ENCODE measurements at regions not wholly inside any gene's neighbourhood (a gene's known extent, or its start where the extent isn't known, plus 50 kb on each side); places are given as distances from the start of the nearest gene placed in this dataset.

DNA sequence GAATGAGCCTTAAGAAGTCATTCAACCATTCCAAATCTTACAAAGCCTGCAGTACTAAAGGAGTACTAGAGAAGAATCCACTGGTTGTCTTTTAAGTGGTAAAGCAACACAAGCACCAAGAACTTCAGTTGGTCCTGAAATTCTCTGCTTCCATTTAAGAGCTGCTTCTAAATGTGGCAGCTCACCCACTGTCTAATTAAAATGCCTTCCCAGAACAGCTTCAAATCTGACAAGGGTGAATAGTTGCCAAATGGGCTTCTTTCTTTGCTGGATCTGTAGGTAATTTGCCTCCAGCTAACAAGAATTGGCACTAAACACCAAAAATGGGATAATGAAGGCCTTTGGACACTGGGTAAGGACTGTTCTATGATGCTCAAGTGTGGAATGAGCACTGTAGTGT is 72.2 kb upstream of the NAP1L1 start:
- no peak overlapping the region for H3K27ac ChIP-seq (ENCODE audit: low read depth in 2 of 2, low read length in 2 of 2)
- H3K27me3 ChIP-seq (ENCODE audit: control insufficient read depth in 2 of 2, insufficient read depth in 2 of 2, low read length in 2 of 2), result peaks cover 0 to 3% of the 10 kb centered on the region in 2 donors
- no peaks in the 10 kb centered on the region for H3K4me1 ChIP-seq (ENCODE audit: control insufficient read depth in 2 of 2, insufficient read depth in 2 of 2, low read length in 2 of 2)
- no peak overlapping the region for H3K9ac ChIP-seq (ENCODE audit: low read depth in 1 of 2, low read length in 2 of 2)
- H3K9me3 ChIP-seq (ENCODE audit: control insufficient read depth in 2 of 2, low read length in 2 of 2), result no peaks in the 10 kb centered on the region
- no peaks in the 10 kb centered on the region for H3K36me3 ChIP-seq (ENCODE audit: control insufficient read depth in 2 of 2, insufficient read depth in 2 of 2, low read length in 2 of 2)
- no peak overlapping the region for H3K4me3 ChIP-seq (ENCODE audit: low read length in 2 of 2)

DNA sequence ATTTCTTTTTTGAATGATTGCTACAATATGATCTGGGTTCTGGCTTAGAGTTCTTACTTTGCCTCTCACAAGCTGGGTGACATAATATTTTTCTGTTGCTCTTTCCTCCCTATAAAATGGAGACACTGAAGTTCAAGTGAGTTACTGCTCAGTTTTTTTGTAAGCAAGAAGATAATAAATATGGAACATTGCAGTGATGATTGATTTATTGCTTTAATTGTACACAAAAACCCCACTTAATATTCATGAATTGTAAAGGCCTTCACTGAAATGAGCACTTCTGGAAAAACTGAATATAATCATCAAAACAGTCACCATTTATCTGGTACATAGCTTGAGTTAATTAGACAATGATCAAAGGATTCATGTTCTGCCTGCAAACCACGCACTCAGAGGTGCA is 71.8 kb upstream of the NAP1L1 start:
- H3K36me3 ChIP-seq (ENCODE audit: control insufficient read depth in 2 of 2, insufficient read depth in 2 of 2, low read length in 2 of 2), result no peaks in the 10 kb centered on the region
- H3K9me3 ChIP-seq (ENCODE audit: control insufficient read depth in 2 of 2, low read length in 2 of 2), result no peaks in the 10 kb centered on the region
- no peak overlapping the region for H3K4me3 ChIP-seq (ENCODE audit: low read length in 2 of 2)
- no peak overlapping the region for H3K27ac ChIP-seq (ENCODE audit: low read depth in 2 of 2, low read length in 2 of 2)
- peaks cover 0 to 3% of the 10 kb centered on the region in 2 donors for H3K27me3 ChIP-seq (ENCODE audit: control insufficient read depth in 2 of 2, insufficient read depth in 2 of 2, low read length in 2 of 2)
- H3K4me1 ChIP-seq (ENCODE audit: control insufficient read depth in 2 of 2, insufficient read depth in 2 of 2, low read length in 2 of 2), result no peaks in the 10 kb centered on the region
- no peak overlapping the region for H3K9ac ChIP-seq (ENCODE audit: low read depth in 1 of 2, low read length in 2 of 2)

DNA sequence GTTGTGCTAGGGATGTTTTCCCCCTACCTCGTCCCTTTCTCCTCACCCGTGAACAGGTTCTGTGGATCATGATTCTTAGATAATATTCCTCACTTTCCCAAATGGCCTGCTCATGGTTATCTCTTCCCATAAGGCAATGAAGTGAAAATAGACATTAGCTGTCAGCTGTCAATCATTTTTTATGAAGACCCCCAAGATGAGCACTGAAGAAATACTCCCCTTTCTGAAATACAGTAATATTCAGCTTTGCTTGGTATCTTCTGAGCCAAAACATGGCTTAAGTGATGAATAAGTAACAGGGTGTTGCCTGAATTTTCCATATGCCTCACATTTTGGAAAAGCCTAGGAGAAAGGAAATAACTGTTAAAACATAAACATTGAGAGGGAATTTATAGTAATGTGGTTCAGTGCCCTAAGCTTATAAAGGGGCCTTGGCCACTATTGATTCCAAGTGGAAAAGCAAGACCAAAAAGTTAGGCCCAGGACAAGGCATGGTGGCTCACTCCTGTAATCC is 70.7 kb upstream of the NAP1L1 start:
- no peak overlapping the region for H3K9ac ChIP-seq (ENCODE audit: low read depth in 1 of 2, low read length in 2 of 2)

DNA sequence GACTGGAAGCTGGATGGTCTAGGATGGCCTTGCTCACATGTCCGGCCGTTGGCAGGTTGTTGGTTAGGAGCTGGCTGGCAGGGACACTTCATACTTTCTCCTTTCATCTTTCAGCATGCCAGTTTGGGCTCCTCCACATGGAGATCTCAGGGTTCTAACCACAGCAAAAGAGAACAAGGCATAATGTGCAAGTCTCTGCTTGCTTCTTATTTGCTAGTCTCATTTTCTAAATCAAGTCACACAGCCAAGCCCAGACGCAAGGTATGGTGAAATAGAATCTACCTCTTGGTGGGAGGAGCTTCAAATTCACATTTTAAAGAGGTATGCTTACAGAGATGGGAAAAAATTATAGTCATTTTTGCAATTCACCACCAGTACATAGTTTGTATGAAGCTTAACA is 69.1 kb upstream of the NAP1L1 start:
- H3K9ac ChIP-seq (ENCODE audit: low read depth in 1 of 2, low read length in 2 of 2), result no peak overlapping the region
- H3K9me3 ChIP-seq (ENCODE audit: control insufficient read depth in 2 of 2, low read length in 2 of 2), result no peaks in the 10 kb centered on the region
- H3K27ac ChIP-seq (ENCODE audit: low read depth in 2 of 2, low read length in 2 of 2), result no peak overlapping the region
- no peaks in the 10 kb centered on the region for H3K4me1 ChIP-seq (ENCODE audit: control insufficient read depth in 2 of 2, insufficient read depth in 2 of 2, low read length in 2 of 2)
- H3K4me3 ChIP-seq (ENCODE audit: low read length in 2 of 2), result no peak overlapping the region
- peaks cover 0 to 7% of the 10 kb centered on the region in 2 donors for H3K27me3 ChIP-seq (ENCODE audit: control insufficient read depth in 2 of 2, insufficient read depth in 2 of 2, low read length in 2 of 2)
- H3K36me3 ChIP-seq (ENCODE audit: control insufficient read depth in 2 of 2, insufficient read depth in 2 of 2, low read length in 2 of 2), result no peaks in the 10 kb centered on the region

More for the DNA sequence above, 70.7 kb upstream of the NAP1L1 start:
- peaks cover 0 to 3% of the 10 kb centered on the region in 2 donors for H3K27me3 ChIP-seq (ENCODE audit: control insufficient read depth in 2 of 2, insufficient read depth in 2 of 2, low read length in 2 of 2)
- H3K4me1 ChIP-seq (ENCODE audit: control insufficient read depth in 2 of 2, insufficient read depth in 2 of 2, low read length in 2 of 2), result no peaks in the 10 kb centered on the region
- no peaks in the 10 kb centered on the region for H3K9me3 ChIP-seq (ENCODE audit: control insufficient read depth in 2 of 2, low read length in 2 of 2)
- no peak overlapping the region for H3K4me3 ChIP-seq (ENCODE audit: low read length in 2 of 2)
- no peaks in the 10 kb centered on the region for H3K36me3 ChIP-seq (ENCODE audit: control insufficient read depth in 2 of 2, insufficient read depth in 2 of 2, low read length in 2 of 2)
- no peak overlapping the region for H3K27ac ChIP-seq (ENCODE audit: low read depth in 2 of 2, low read length in 2 of 2)

DNA sequence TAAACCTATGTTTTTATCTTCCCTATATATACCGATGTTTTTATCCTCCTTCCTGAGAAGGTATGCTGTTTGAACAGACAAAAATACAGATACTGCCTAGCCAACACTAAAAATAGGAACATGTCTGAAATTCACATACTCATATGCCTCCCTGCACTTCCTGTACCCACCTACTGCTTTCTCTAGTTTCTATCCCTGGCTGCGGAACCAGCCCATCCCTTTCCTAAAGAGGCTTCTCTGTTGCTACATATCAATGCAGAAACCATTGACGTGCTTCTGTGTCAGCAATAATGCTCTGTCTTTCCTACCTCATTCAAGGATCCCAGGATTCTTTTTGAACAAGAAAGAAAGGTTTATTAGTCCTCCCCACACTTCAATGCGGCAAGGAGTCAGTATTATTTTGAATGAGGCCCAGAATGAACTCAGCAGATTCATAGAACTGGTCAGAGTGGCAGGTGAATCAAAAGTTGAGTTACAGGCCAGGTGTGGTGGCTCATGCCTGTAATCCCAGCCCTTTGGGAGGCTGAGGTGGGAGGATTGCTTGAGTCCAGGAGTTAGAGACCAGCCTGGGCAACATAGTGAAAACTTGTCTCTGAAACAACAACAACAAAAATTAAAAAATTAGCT is 67.8 kb upstream of the NAP1L1 start:
- Histone ChIP-seq H3K4me3 (ENCODE audit: low read length in 2 of 2) (no peak overlapping the region), H3K36me3 (ENCODE audit: control insufficient read depth in 2 of 2, insufficient read depth in 2 of 2, low read length in 2 of 2) (no peaks in the 10 kb centered on the region), H3K9ac (ENCODE audit: low read depth in 1 of 2, low read length in 2 of 2) (no peak overlapping the region), H3K27me3 (ENCODE audit: control insufficient read depth in 2 of 2, insufficient read depth in 2 of 2, low read length in 2 of 2) (peaks cover 0 to 7% of the 10 kb centered on the region in 2 donors), H3K27ac (ENCODE audit: low read depth in 2 of 2, low read length in 2 of 2) (no peak overlapping the region), H3K9me3 (ENCODE audit: control insufficient read depth in 2 of 2, low read length in 2 of 2) (no peaks in the 10 kb centered on the region), H3K4me1 (ENCODE audit: control insufficient read depth in 2 of 2, insufficient read depth in 2 of 2, low read length in 2 of 2) (no peaks in the 10 kb centered on the region)

DNA sequence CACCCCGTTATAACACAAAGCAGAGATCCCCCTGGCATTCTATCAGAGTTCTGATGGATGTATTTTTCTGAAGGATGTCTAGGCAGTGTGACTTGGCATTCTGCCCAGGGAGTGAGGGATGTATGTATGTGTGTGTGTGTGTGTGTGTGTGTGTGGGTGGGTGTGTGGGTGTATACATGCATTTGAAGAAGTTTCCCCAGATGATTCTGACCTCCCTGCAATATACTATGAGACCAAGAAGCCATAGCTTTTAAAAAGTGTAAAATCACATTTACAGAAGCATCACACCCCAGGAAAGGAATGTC is 59.7 kb upstream of the NAP1L1 start:
- Histone ChIP-seq H3K27ac (ENCODE audit: low read depth in 2 of 2, low read length in 2 of 2) (no peak overlapping the region), H3K9me3 (ENCODE audit: control insufficient read depth in 2 of 2, low read length in 2 of 2) (no peaks in the 10 kb centered on the region), H3K27me3 (ENCODE audit: control insufficient read depth in 2 of 2, insufficient read depth in 2 of 2, low read length in 2 of 2) (peaks cover 0 to 3% of the 10 kb centered on the region in 2 donors), H3K36me3 (ENCODE audit: control insufficient read depth in 2 of 2, insufficient read depth in 2 of 2, low read length in 2 of 2) (no peaks in the 10 kb centered on the region), H3K4me3 (ENCODE audit: low read length in 2 of 2) (no peak overlapping the region), H3K4me1 (ENCODE audit: control insufficient read depth in 2 of 2, insufficient read depth in 2 of 2, low read length in 2 of 2) (no peaks in the 10 kb centered on the region), H3K9ac (ENCODE audit: low read depth in 1 of 2, low read length in 2 of 2) (no peak overlapping the region)

DNA sequence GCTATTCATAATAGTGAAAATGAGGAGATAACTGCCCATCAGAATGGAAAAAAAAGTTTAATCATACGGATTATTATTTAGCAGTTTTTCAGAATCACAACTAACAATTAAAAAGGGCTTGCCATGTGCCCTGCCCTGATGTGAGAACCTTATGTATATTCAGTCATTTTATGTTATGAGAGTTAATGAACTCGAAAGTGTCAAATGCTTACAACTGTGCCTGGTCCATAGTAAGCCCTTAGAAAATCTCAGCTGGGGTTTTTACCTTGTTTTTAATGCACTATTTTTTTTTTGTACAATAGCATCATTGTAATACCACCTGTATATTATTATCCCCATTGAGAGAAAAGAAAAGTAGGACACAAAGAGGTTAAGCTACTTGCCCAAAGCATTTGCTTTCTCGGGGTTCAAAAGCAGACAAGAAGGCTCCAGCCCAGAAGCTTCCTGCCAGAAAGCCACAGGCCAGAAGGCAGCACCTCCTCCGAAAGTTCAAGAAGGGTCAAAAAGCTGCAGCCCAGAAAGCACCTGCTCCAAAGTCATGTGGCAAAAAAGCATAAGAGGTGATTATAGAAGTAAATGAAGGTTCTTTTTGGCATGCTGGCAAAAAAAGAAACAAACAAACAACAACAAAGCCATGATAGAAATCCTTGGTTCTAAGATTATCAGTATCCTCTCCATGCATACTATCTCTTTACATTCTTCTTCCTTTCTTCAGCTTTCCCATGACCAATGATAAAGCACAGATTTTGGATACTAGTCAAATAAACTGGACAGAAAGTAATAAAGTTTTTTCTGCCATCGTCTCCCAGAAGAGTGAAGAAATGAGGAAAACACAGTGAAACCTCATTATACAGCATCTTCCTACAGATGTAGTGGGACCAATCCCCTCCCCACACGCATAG is 59.1 kb upstream of the NAP1L1 start:
- no peak overlapping the region for H3K27ac ChIP-seq (ENCODE audit: low read depth in 2 of 2, low read length in 2 of 2)
- no peak overlapping the region for H3K4me3 ChIP-seq (ENCODE audit: low read length in 2 of 2)
- H3K27me3 ChIP-seq (ENCODE audit: control insufficient read depth in 2 of 2, insufficient read depth in 2 of 2, low read length in 2 of 2), result no peaks in the 10 kb centered on the region
- no peaks in the 10 kb centered on the region for H3K36me3 ChIP-seq (ENCODE audit: control insufficient read depth in 2 of 2, insufficient read depth in 2 of 2, low read length in 2 of 2)
- H3K4me1 ChIP-seq (ENCODE audit: control insufficient read depth in 2 of 2, insufficient read depth in 2 of 2, low read length in 2 of 2), result no peaks in the 10 kb centered on the region
- no peak overlapping the region for H3K9ac ChIP-seq (ENCODE audit: low read depth in 1 of 2, low read length in 2 of 2)
- H3K9me3 ChIP-seq (ENCODE audit: control insufficient read depth in 2 of 2, low read length in 2 of 2), result no peaks in the 10 kb centered on the region

DNA sequence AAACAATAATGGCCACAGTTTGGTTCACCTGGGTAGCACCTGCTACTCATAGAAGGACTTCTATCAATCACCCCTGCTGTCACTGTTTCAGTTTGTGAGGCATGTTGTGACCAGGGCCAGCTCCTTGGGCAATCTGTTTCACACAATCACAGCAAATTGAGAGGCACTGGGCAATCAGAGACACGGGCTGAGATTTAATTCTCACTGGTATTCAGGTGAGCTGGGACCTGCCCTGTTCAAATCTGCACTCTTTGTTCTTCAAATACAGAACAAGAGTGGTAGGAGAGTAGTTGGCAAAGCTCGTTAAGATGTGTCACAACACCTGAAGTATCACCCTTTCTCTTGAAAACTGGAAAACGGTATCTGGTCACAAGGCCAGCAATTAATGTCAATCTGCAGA is 57.8 kb upstream of the NAP1L1 start:
- H3K4me1 ChIP-seq (ENCODE audit: control insufficient read depth in 2 of 2, insufficient read depth in 2 of 2, low read length in 2 of 2), result no peaks in the 10 kb centered on the region
- H3K27ac ChIP-seq (ENCODE audit: low read depth in 2 of 2, low read length in 2 of 2), result no peak overlapping the region
- H3K36me3 ChIP-seq (ENCODE audit: control insufficient read depth in 2 of 2, insufficient read depth in 2 of 2, low read length in 2 of 2), result no peaks in the 10 kb centered on the region
- H3K4me3 ChIP-seq (ENCODE audit: low read length in 2 of 2), result no peak overlapping the region
- no peaks in the 10 kb centered on the region for H3K9me3 ChIP-seq (ENCODE audit: control insufficient read depth in 2 of 2, low read length in 2 of 2)
- H3K27me3 ChIP-seq (ENCODE audit: control insufficient read depth in 2 of 2, insufficient read depth in 2 of 2, low read length in 2 of 2), result no peaks in the 10 kb centered on the region
- no peak overlapping the region for H3K9ac ChIP-seq (ENCODE audit: low read depth in 1 of 2, low read length in 2 of 2)

DNA sequence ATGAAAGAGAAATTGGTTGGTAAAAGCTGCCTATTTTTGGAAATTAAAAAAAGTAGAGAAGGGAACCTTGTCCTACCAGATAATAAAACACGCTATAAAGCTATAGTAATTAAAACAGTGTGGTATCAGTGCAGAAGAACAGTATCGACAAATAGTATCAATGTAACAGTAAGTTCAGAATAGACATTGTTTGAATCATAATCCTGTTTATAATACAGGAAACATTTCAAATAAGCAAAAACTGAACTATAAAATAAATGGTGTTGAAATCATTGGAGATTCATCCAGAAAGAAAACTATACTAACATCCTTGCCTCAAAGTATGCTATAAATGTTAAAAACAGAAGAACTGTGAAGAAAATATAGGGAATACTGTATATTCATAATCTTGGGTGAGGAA is 54.2 kb upstream of the NAP1L1 start:
- Histone ChIP-seq H3K9me3 (ENCODE audit: control insufficient read depth in 2 of 2, low read length in 2 of 2) (no peaks in the 10 kb centered on the region), H3K4me3 (ENCODE audit: low read length in 2 of 2) (no peak overlapping the region), H3K27ac (ENCODE audit: low read depth in 2 of 2, low read length in 2 of 2) (no peak overlapping the region), H3K27me3 (ENCODE audit: control insufficient read depth in 2 of 2, insufficient read depth in 2 of 2, low read length in 2 of 2) (no peaks in the 10 kb centered on the region), H3K36me3 (ENCODE audit: control insufficient read depth in 2 of 2, insufficient read depth in 2 of 2, low read length in 2 of 2) (no peaks in the 10 kb centered on the region), H3K4me1 (ENCODE audit: control insufficient read depth in 2 of 2, insufficient read depth in 2 of 2, low read length in 2 of 2) (no peaks in the 10 kb centered on the region), H3K9ac (ENCODE audit: low read depth in 1 of 2, low read length in 2 of 2) (no peak overlapping the region)

DNA sequence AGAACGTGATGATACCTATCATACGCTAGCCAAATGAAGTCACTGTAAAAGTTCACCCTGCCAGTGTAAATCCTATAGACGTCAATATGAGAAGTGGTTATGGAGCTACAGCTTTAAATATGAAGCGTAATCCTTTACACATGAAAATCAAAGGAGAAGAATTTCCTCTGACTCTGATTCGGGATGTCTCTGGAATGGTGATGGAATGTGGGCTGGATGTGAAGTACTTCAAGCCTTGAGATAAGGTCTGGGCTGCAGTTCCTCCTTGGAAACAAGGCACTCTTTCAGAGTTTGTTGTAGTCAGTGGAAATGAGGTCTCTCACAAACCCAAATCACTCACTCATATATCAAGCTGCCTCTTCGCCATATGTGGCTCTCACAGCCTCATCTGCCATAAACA is 53.1 kb upstream of the NAP1L1 start:
- H3K4me1 ChIP-seq (ENCODE audit: control insufficient read depth in 2 of 2, insufficient read depth in 2 of 2, low read length in 2 of 2), result no peaks in the 10 kb centered on the region
- H3K27ac ChIP-seq (ENCODE audit: low read depth in 2 of 2, low read length in 2 of 2), result no peak overlapping the region
- no peaks in the 10 kb centered on the region for H3K9me3 ChIP-seq (ENCODE audit: control insufficient read depth in 2 of 2, low read length in 2 of 2)
- no peak overlapping the region for H3K4me3 ChIP-seq (ENCODE audit: low read length in 2 of 2)
- H3K27me3 ChIP-seq (ENCODE audit: control insufficient read depth in 2 of 2, insufficient read depth in 2 of 2, low read length in 2 of 2), result no peaks in the 10 kb centered on the region
- H3K36me3 ChIP-seq (ENCODE audit: control insufficient read depth in 2 of 2, insufficient read depth in 2 of 2, low read length in 2 of 2), result no peaks in the 10 kb centered on the region
- no peak overlapping the region for H3K9ac ChIP-seq (ENCODE audit: low read depth in 1 of 2, low read length in 2 of 2)
